ENCODE measurements at regions not wholly inside any gene's neighbourhood (a gene's known extent, or its start where the extent isn't known, plus 50 kb on each side); places are given as distances from the start of the nearest gene placed in this dataset.

DNA sequence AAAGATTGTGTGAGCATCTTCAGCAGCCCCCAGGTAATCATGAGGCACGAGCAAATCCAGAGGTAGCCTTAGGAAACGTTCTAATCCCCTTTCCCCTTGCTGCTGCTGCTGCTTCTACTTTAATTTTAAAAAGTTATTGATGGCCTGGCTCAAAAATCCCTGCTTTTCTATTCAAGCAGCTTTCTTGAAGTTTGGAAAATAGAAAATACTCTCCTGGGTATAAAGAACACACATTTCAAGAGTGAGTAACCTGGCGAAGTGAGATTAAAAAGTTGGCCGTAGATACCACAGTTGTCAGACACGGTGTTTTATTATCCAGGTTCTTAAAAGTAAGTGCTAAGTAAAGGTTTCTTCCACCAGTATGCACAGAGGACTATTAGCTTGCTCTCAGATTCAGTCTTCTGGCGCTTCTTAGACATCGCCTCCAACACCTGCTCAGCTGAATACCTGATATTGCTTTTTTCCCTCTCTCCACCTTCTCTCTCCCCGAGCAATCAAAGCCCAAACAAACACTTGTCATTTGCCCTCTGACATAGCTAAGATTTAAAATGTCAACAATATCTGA is 150.7 kb downstream of the EDN3 start:
- Histone ChIP-seq H3K27ac (ENCODE audit: insufficient read depth, low read length) (no peak overlapping the region), H3K9ac (ENCODE audit: insufficient read depth, low read length) (no peak overlapping the region), H3K27me3 (ENCODE audit: control insufficient read depth, insufficient read depth, low read length) (no peaks in the 10 kb centered on the region), H4K20me1 (ENCODE audit: control insufficient read depth, extremely low read depth, insufficient read depth, low read length) (no peaks in the 10 kb centered on the region), H3K4me3 (replicated peaks in 1 of 4; ENCODE audit: control extremely low read depth in 1 of 4, insufficient read depth in 1 of 4, low read depth in 3 of 4, low read length in 4 of 4) (no peak overlapping the region), H3K79me2 (ENCODE audit: control insufficient read depth, insufficient read depth, low read length) (no peaks in the 10 kb centered on the region), H2AFZ (ENCODE audit: low read length) (no peak overlapping the region), H3K36me3 (ENCODE audit: control insufficient read depth, insufficient read depth, low read length) (no peaks in the 10 kb centered on the region), H3K4me1 (ENCODE audit: control insufficient read depth, extremely low read depth, insufficient read depth, low read length) (no peaks in the 10 kb centered on the region), H3K4me2 (ENCODE audit: extremely low read depth, insufficient read depth, low read length) (no peak overlapping the region), H3K9me3 (ENCODE audit: control insufficient read depth, insufficient read depth, low read depth, low read length) (no peaks in the 10 kb centered on the region)
- DNase-seq (ENCODE audit: low read depth in 2 of 2), result no peak
- TF ChIP-seq EZH2 (IDR thresholded peaks at IDR 0.05; ENCODE audit: low read length, missing control alignments), result no peak
- TF ChIP-seq, protein P1, sequence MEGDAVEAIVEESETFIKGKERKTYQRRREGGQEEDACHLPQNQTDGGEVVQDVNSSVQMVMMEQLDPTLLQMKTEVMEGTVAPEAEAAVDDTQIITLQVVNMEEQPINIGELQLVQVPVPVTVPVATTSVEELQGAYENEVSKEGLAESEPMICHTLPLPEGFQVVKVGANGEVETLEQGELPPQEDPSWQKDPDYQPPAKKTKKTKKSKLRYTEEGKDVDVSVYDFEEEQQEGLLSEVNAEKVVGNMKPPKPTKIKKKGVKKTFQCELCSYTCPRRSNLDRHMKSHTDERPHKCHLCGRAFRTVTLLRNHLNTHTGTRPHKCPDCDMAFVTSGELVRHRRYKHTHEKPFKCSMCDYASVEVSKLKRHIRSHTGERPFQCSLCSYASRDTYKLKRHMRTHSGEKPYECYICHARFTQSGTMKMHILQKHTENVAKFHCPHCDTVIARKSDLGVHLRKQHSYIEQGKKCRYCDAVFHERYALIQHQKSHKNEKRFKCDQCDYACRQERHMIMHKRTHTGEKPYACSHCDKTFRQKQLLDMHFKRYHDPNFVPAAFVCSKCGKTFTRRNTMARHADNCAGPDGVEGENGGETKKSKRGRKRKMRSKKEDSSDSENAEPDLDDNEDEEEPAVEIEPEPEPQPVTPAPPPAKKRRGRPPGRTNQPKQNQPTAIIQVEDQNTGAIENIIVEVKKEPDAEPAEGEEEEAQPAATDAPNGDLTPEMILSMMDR (conservative IDR thresholded peaks at IDR 0.05 in 1 of 2, IDR thresholded peaks at IDR 0.05 in 1 of 2; ENCODE audit: low read depth in 1 of 2, low read length in 2 of 2), result no peak

DNA sequence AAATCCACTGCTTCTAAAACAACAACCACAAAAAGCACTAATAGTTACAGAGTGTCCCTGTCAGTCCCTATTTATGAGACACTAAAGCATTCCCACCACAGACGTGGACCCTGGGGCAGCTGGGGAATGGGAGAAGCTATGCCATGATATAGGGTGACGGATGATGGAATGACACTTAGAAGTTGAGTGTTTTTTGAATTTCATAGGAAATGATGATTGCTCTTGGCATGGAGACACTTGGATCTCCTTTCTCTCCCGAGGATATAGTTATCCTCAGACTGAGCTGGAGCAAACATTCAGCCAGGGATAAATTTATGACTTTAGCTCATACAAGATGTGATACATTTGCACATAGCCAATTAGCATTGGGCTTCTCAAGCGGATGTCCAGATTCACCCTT is 151.2 kb downstream of the EDN3 start:
- H3K4me1 ChIP-seq (ENCODE audit: control insufficient read depth, extremely low read depth, insufficient read depth, low read length), result no peaks in the 10 kb centered on the region
- no peaks in the 10 kb centered on the region for H3K27me3 ChIP-seq (ENCODE audit: control insufficient read depth, insufficient read depth, low read length)

DNA sequence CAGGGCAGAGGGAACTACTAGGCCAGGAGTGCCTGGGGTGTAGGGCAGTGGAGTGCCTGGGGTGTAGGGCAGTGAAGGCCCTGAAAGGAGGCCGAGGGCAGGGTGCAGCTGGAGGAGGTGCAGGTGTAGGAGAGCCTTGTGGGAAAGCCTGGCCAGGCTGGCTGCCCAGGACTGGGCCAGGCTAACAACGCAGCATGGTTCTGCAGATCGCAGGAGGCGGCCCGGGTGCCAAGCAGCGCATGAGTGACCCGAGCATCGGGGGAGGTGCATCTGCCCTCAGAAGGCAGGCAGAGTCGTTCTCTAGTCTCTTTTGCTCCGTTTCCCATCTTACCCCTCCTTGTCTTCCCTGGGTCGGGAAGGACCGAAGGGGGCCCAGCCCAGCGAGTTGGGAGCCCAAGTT is 151.5 kb upstream of the PHACTR3 start:
- Histone ChIP-seq H2AFZ (ENCODE audit: low read length) (no peak overlapping the region), H3K4me2 (ENCODE audit: extremely low read depth, insufficient read depth, low read length) (no peak overlapping the region), H3K79me2 (ENCODE audit: control insufficient read depth, insufficient read depth, low read length) (no peaks in the 10 kb centered on the region), H3K4me3 (replicated peaks in 1 of 4; ENCODE audit: control extremely low read depth in 1 of 4, insufficient read depth in 1 of 4, low read depth in 3 of 4, low read length in 4 of 4) (no peak overlapping the region), H3K27ac (ENCODE audit: insufficient read depth, low read length) (no peak overlapping the region), H3K36me3 (ENCODE audit: control insufficient read depth, insufficient read depth, low read length) (no peaks in the 10 kb centered on the region), H3K4me1 (ENCODE audit: control insufficient read depth, extremely low read depth, insufficient read depth, low read length) (no peaks in the 10 kb centered on the region), H3K9me3 (ENCODE audit: control insufficient read depth, insufficient read depth, low read depth, low read length) (no peaks in the 10 kb centered on the region), H4K20me1 (ENCODE audit: control insufficient read depth, extremely low read depth, insufficient read depth, low read length) (no peaks in the 10 kb centered on the region), H3K9ac (ENCODE audit: insufficient read depth, low read length) (no peak overlapping the region), H3K27me3 (ENCODE audit: control insufficient read depth, insufficient read depth, low read length) (no peaks in the 10 kb centered on the region)
- TF ChIP-seq, protein P1 (conservative IDR thresholded peaks at IDR 0.05 in 1 of 2, IDR thresholded peaks at IDR 0.05 in 1 of 2; ENCODE audit: low read depth in 1 of 2, low read length in 2 of 2), result no peak
- no peak for TF ChIP-seq EZH2 (IDR thresholded peaks at IDR 0.05; ENCODE audit: low read length, missing control alignments)
- DNase-seq (ENCODE audit: low read depth in 2 of 2), result no peak

More for the DNA sequence above, 151.2 kb downstream of the EDN3 start:
- Histone ChIP-seq H3K36me3 (ENCODE audit: control insufficient read depth, insufficient read depth, low read length) (no peaks in the 10 kb centered on the region), H3K9me3 (ENCODE audit: control insufficient read depth, insufficient read depth, low read depth, low read length) (no peaks in the 10 kb centered on the region), H3K4me3 (replicated peaks in 1 of 4; ENCODE audit: control extremely low read depth in 1 of 4, insufficient read depth in 1 of 4, low read depth in 3 of 4, low read length in 4 of 4) (no peak overlapping the region), H3K4me2 (ENCODE audit: extremely low read depth, insufficient read depth, low read length) (no peak overlapping the region), H3K27ac (ENCODE audit: insufficient read depth, low read length) (no peak overlapping the region), H3K79me2 (ENCODE audit: control insufficient read depth, insufficient read depth, low read length) (no peaks in the 10 kb centered on the region), H2AFZ (ENCODE audit: low read length) (no peak overlapping the region), H3K9ac (ENCODE audit: insufficient read depth, low read length) (no peak overlapping the region), H4K20me1 (ENCODE audit: control insufficient read depth, extremely low read depth, insufficient read depth, low read length) (no peaks in the 10 kb centered on the region)
- DNase-seq (ENCODE audit: low read depth in 2 of 2), result no peak
- TF ChIP-seq, protein P1 (conservative IDR thresholded peaks at IDR 0.05 in 1 of 2, IDR thresholded peaks at IDR 0.05 in 1 of 2; ENCODE audit: low read depth in 1 of 2, low read length in 2 of 2), result no peak
- TF ChIP-seq EZH2 (IDR thresholded peaks at IDR 0.05; ENCODE audit: low read length, missing control alignments), result no peak

Measured in fibroblast of lung (primary cell).